IMR-90 (cell line): ENCODE measurements at regions not wholly inside any gene's neighbourhood (a gene's known extent, or its start where the extent isn't known, plus 50 kb on each side); places are given as distances from the start of the nearest gene placed in this dataset.

Source experiments
- BHLHE40 ChIP-seq: fragments of 150-350 bp; IDR thresholded peaks from 2 replicates; pipeline ENCODE4 v1.6.1; 2016; ENCODE audit warnings: mild to moderate bottlenecking, low read depth, low read length
- CHD1 ChIP-seq: IDR thresholded peaks from 2 replicates; pipeline ENCODE4 v1.6.1; 2012; ENCODE audit warnings: low read depth, low read length, improper control_type of control experiment
- CTCF ChIP-seq: conservative IDR thresholded peaks from 2 replicates; pipeline ENCODE4 v1.5.1; 2012; ENCODE audit warnings: mild to moderate bottlenecking, low read depth, low read length, improper control_type of control experiment
- ELK1 ChIP-seq: fragments of 150-350 bp; IDR thresholded peaks from 2 replicates; pipeline ENCODE4 v1.6.1; 2016; ENCODE audit warnings: low read depth, mild to moderate bottlenecking, low read length, moderate library complexity, borderline replicate concordance
- FOS ChIP-seq: fragments of 150-350 bp; IDR thresholded peaks from 2 replicates; pipeline ENCODE4 v1.6.1; 2016; ENCODE audit warnings: low read depth, low read length
- MAFK ChIP-seq: IDR thresholded peaks from 2 replicates; pipeline ENCODE4 v1.6.1; 2012; ENCODE audit warnings: low read depth, low read length, improper control_type of control experiment
- MAZ ChIP-seq: IDR thresholded peaks from 2 replicates; pipeline ENCODE4 v1.6.1; 2012; ENCODE audit warnings: low read depth, mild to moderate bottlenecking, low read length, improper control_type of control experiment, moderate library complexity, borderline replicate concordance
- MXI1 ChIP-seq: IDR thresholded peaks from 2 replicates; pipeline ENCODE4 v1.6.1; 2012; ENCODE audit warnings: low read depth, mild to moderate bottlenecking, low read length, moderate library complexity, borderline replicate concordance
- NFE2L2 ChIP-seq: fragments of 150-350 bp; IDR thresholded peaks from 2 replicates; pipeline ENCODE4 v1.6.1; 2016; ENCODE audit warnings: low read depth, mild to moderate bottlenecking, low read length
- POLR2A ChIP-seq: IDR thresholded peaks from 2 replicates; pipeline ENCODE4 v1.6.1; 2012; ENCODE audit warnings: mild to moderate bottlenecking, low read depth, low read length
- RAD21 ChIP-seq: IDR thresholded peaks from 2 replicates; pipeline ENCODE4 v1.6.1; 2012; ENCODE audit warnings: low read length, improper control_type of control experiment
- RCOR1 ChIP-seq: IDR thresholded peaks from 2 replicates; pipeline ENCODE4 v1.6.1; 2012; ENCODE audit warnings: mild to moderate bottlenecking, low read length, improper control_type of control experiment; ENCODE audit not compliant: insufficient replicate concordance
- RFX5 ChIP-seq: IDR thresholded peaks from 2 replicates; pipeline ENCODE4 v1.8.0; 2012; ENCODE audit warnings: low read depth, mild to moderate bottlenecking, low read length, moderate library complexity
- USF2 ChIP-seq: fragments of 150-350 bp; IDR thresholded peaks from 2 replicates; pipeline ENCODE4 v1.6.1; 2017; ENCODE audit warnings: mild to moderate bottlenecking, antibody characterized with exemption, low read length, low read depth

GRCh38 chr7:12949060-12949931, 261.9 kb downstream of the ARL4A start:
- TF ChIP-seq CTCF (no peak), CHD1 (no peak), RFX5 (no peak), USF2 (no peak), NFE2L2 (no peak), POLR2A (no peak), BHLHE40 (no peak), RCOR1 (no peak), MXI1 (no peak), MAFK (no peak), FOS (no peak), ELK1 (no peak), RAD21 (no peak), MAZ (no peak)
